Heart left ventricle (tissue), 16 donors: ENCODE measurements at regions not wholly inside any gene's neighbourhood (a gene's known extent, or its start where the extent isn't known, plus 50 kb on each side); places are given as distances from the start of the nearest gene placed in this dataset.

Experiments
- ATAC-seq, 4 donors: fragments of 200-7000 bp; cut with Tn5 transposase; one replicate each; pipeline ENCODE4 v1.9.1; 2020 to 2022; ENCODE audit warnings: moderate library complexity in 4 of 4, mild to moderate bottlenecking in 3 of 4, moderate number of reproducible peaks in 1 of 4
- DNase-seq, 5 donors: peaks; one replicate each; pipeline ENCODE4 v3.0.0-alpha.2; 2020
- H3K27ac ChIP-seq, 12 donors: fragments of 200-600 bp; sonication (generic) in 4 of 12; one replicate each; pipeline versions ENCODE4 v1.5.0 to v1.8.0; 2016 to 2022; ENCODE audit warnings: mild to moderate bottlenecking in 2 of 12
- H3K27me3 ChIP-seq, 9 donors: fragments of 200-600 bp; sonication (generic) in 2 of 9; one replicate each; pipeline versions ENCODE4 v1.5.1 to v1.8.0; 2016 to 2022; ENCODE audit warnings: mild to moderate bottlenecking in 3 of 9
- H3K36me3 ChIP-seq, 9 donors: fragments of 200-600 bp; sonication (generic) in 2 of 9; one replicate each; pipeline versions ENCODE4 v1.5.0 to v1.8.0; 2018 to 2022; ENCODE audit warnings: mild to moderate bottlenecking in 2 of 9
- H3K4me1 ChIP-seq, 12 donors: fragments of 200-600 bp; sonication (generic) in 4 of 12; one replicate each; pipeline versions ENCODE4 v1.5.0 to v1.8.0; 2016 to 2022; ENCODE audit warnings: mild to moderate bottlenecking in 3 of 12
- H3K4me3 ChIP-seq, 12 donors: fragments of 200-600 bp; sonication (generic) in 4 of 12; one replicate each; pipeline versions ENCODE4 v1.5.0 to v1.8.0; 2017 to 2022; ENCODE audit warnings: mild to moderate bottlenecking in 9 of 12, moderate library complexity in 4 of 12
- H3K9me3 ChIP-seq, 12 donors: fragments of 200-600 bp; sonication (generic) in 4 of 12; one replicate each; pipeline versions ENCODE4 v1.5.0 to v1.8.0; 2016 to 2022; ENCODE audit warnings: mild to moderate bottlenecking in 1 of 12
- CTCF ChIP-seq, 12 donors: fragments of 200-600 bp; sonication (generic) in 4 of 12; IDR thresholded peaks; one replicate each; pipeline versions ENCODE4 v1.5.0 to v1.8.0; 2018 to 2022; ENCODE audit warnings: antibody characterized with exemption in 12 of 12, mild to moderate bottlenecking in 5 of 12
- POLR2A ChIP-seq, 2 donors: fragments of 450-650 bp; IDR thresholded peaks; one replicate each; pipeline ENCODE4 v1.6.1; 2017; ENCODE audit warnings: antibody characterized with exemption in 2 of 2, mild to moderate bottlenecking in 2 of 2, moderate library complexity in 2 of 2
- WGBS, 4 donors: extraction: QIAGEN DNeasy Blood & Tissue Kit in 2 of 4; methylation state at CpG; one replicate each; pipeline versions ENCODE4 v1.1.5 to v1.1.7; 2013 to 2018; 5-methylcytosine and 5-hydroxymethylcytosine counted together
- intact Hi-C, 10 donors: fragments of 100-400 bp; cut with DNase I; formaldehyde crosslinking; loops; one replicate each; pipeline versions ENCODE4 v1.11.1 to v1.14.2; 2022
- donor health status: ischemic (EF 13 %, LVEDD 7.1; RV severe dilation, severe dysfunction).
- donor health status: healthy with polysubstance abuse.
- donor health status: DM: no; HTN: yes; CAD: no.
- donor health status: DM: no; HTN: no; CAD: no.
- donor health status: ischemic (EF 25% LVEDD 6.9; RV normal size, moderate dysfunction).
- donor health status: ischemic (EF 25% LVEDD 5.7; RV mildly dilated, moderate dysfunction).
- donor health status: healthy.
- donor health status: DM: yes; HTN: yes; CAD: no.
- donor health status: ischemic (EF 35%, LVEDD 5.7; RV mildly dilated, moderate dysfunction).
- donor health status: nonischemic (EF 11% LVEDD 7.7; RV severe dilation, severe dysfunction).
- donor health status: DM: yes; HTN: yes; CAD: no.
- donor health status: PGD.
- donor health status: ischemic (EF 29% LVEDD 5.4; RV normal size, mild dysfunction).
- donor health status: nonischemic (EF 23%, LVEDD 6.1; RV moderate dilation, normal function).

- Histone ChIP-seq H3K4me1 (no peaks in the 10 kb centered on the region), H3K36me3 (no peaks in the 10 kb centered on the region), H3K27ac (no peak overlapping the region), H3K9me3 (peaks cover 0 to 13% (median 3%) of the 10 kb centered on the region in 12 donors), H3K4me3 (no peak overlapping the region), H3K27me3 (no peaks in the 10 kb centered on the region)
- ATAC-seq (no peak), DNase-seq (no peak)
- intact Hi-C loops: no loop called here
- TF ChIP-seq CTCF (IDR thresholded peaks at IDR 0.05) (no peak), POLR2A (IDR thresholded peaks at IDR 0.05) (no peak)
- WGBS, 4 donors: 69 to 89% (median 77%) methylated on average over 1 of the region's 1 CpG
These were observed 430.5 kb upstream of the XYLT1 start for GRCh38 chr16:17901309-17901708.

GRCh38 chr16:17899141-17899540 is 428.4 kb upstream of the XYLT1 start:
- Histone ChIP-seq H3K4me3 (no peak overlapping the region), H3K27ac (no peak overlapping the region), H3K36me3 (no peaks in the 10 kb centered on the region), H3K9me3 (no peaks in the 10 kb centered on the region), H3K4me1 (no peaks in the 10 kb centered on the region), H3K27me3 (no peaks in the 10 kb centered on the region)
- no peak for DNase-seq
- 88 to 97% (median 93%) methylated on average over 1 of the region's 1 CpG for WGBS, 4 donors
- intact Hi-C loops: no loop called here
- TF ChIP-seq CTCF (IDR thresholded peaks at IDR 0.05) (no peak), POLR2A (IDR thresholded peaks at IDR 0.05) (no peak)
- ATAC-seq: no peak

GRCh38 chr16:17887963-17888362 is 417.2 kb upstream of the XYLT1 start:
- intact Hi-C loops: no loop called here
- H3K27ac ChIP-seq: no peak overlapping the region
- WGBS, 4 donors: 72 to 88% (median 82%) methylated on average over 3 of the region's 3 CpGs
- no peaks in the 10 kb centered on the region for H3K9me3 ChIP-seq
- H3K27me3 ChIP-seq: no peaks in the 10 kb centered on the region
- ATAC-seq (no peak), DNase-seq (no peak)
- H3K4me3 ChIP-seq: no peak overlapping the region
- H3K36me3 ChIP-seq: no peaks in the 10 kb centered on the region
- H3K4me1 ChIP-seq: no peaks in the 10 kb centered on the region
- TF ChIP-seq POLR2A (IDR thresholded peaks at IDR 0.05) (no peak), CTCF (IDR thresholded peaks at IDR 0.05) (no peak)

GRCh38 chr16:17885659-17886207 is 415.0 kb upstream of the XYLT1 start:
- Histone ChIP-seq H3K4me3 (no peak overlapping the region), H3K27ac (no peak overlapping the region), H3K9me3 (no peaks in the 10 kb centered on the region), H3K4me1 (no peaks in the 10 kb centered on the region), H3K27me3 (no peaks in the 10 kb centered on the region), H3K36me3 (no peaks in the 10 kb centered on the region)
- TF ChIP-seq CTCF (IDR thresholded peaks at IDR 0.05) (no peak), POLR2A (IDR thresholded peaks at IDR 0.05) (no peak)
- intact Hi-C loops: no loop called here
- ATAC-seq: no peak
- 74 to 82% (median 77%) methylated on average over 7 of the region's 7 CpGs for WGBS, 4 donors
- no peak for DNase-seq
